Mesendoderm (in vitro differentiated cells): ENCODE measurements at regions not wholly inside any gene's neighbourhood (a gene's known extent, or its start where the extent isn't known, plus 50 kb on each side); places are given as distances from the start of the nearest gene placed in this dataset.

Source experiments
- DNase-seq: peaks from one replicate; pipeline ENCODE4 v3.0.0; 2013
- H2AK5ac ChIP-seq: 2 replicates; pipeline ENCODE4 v1.6.1; 2013; ENCODE audit warnings: low read length, inconsistent platforms
- H2BK120ac ChIP-seq: 2 replicates; pipeline ENCODE4 v1.6.1; 2013; ENCODE audit warnings: low read depth, mild to moderate bottlenecking, low read length, moderate library complexity, mixed read lengths
- H2BK15ac ChIP-seq: replicated peaks from 2 replicates; pipeline ENCODE4 v1.6.1; 2013; ENCODE audit warnings: low read depth, mild to moderate bottlenecking, moderate library complexity
- H2BK5ac ChIP-seq: 2 replicates; pipeline ENCODE4 v1.6.1; 2013; ENCODE audit warnings: low read length, inconsistent platforms
- H3K18ac ChIP-seq: 2 replicates; pipeline ENCODE4 v1.6.1; 2013; ENCODE audit warnings: mild to moderate bottlenecking, low read length, mixed read lengths
- H3K23ac ChIP-seq: one replicate; pipeline ENCODE4 v1.6.1; 2013; ENCODE audit warnings: low read length
- H3K27ac ChIP-seq: 2 replicates; pipeline ENCODE4 v1.5.1; 2013; ENCODE audit warnings: low read depth, mild to moderate bottlenecking, inconsistent platforms, low read length, moderate library complexity
- H3K27me3 ChIP-seq: 2 replicates; pipeline ENCODE4 v1.6.1; 2013; ENCODE audit warnings: low read length, control low read depth, mild to moderate bottlenecking, inconsistent platforms; ENCODE audit not compliant: insufficient read depth, poor library complexity
- H3K36me3 ChIP-seq: 2 replicates; pipeline ENCODE4 v1.6.1; 2013; ENCODE audit warnings: low read length, inconsistent platforms; ENCODE audit not compliant: control insufficient read depth, insufficient read depth
- H3K4ac ChIP-seq: one replicate; pipeline ENCODE4 v1.6.1; 2013; ENCODE audit warnings: low read depth, mild to moderate bottlenecking, low read length, moderate library complexity
- H3K4me1 ChIP-seq: 2 replicates; pipeline ENCODE4 v1.6.1; 2013; ENCODE audit warnings: low read depth, low read length, inconsistent platforms; ENCODE audit not compliant: control insufficient read depth
- H3K4me2 ChIP-seq: 2 replicates; pipeline ENCODE4 v1.6.1; 2013; ENCODE audit warnings: low read length
- H3K4me3 ChIP-seq: 2 replicates; pipeline ENCODE4 v1.5.1; 2013; ENCODE audit warnings: mild to moderate bottlenecking, low read length
- H3K56ac ChIP-seq: one replicate; pipeline ENCODE4 v1.6.1; 2013; ENCODE audit warnings: low read length
- H3K79me1 ChIP-seq: 2 replicates; pipeline ENCODE4 v1.6.1; 2013; ENCODE audit warnings: low read length, inconsistent platforms
- H3K79me2 ChIP-seq: 2 replicates; pipeline ENCODE4 v1.6.1; 2013; ENCODE audit warnings: mild to moderate bottlenecking, low read length; ENCODE audit not compliant: control insufficient read depth, insufficient read depth
- H3K9ac ChIP-seq: 2 replicates; pipeline ENCODE4 v1.6.1; 2013; ENCODE audit warnings: low read length, inconsistent platforms
- H4K5ac ChIP-seq: one replicate; pipeline ENCODE4 v1.6.1; 2013; ENCODE audit warnings: low read length
- H4K8ac ChIP-seq: one replicate; pipeline ENCODE4 v1.6.1; 2013; ENCODE audit warnings: low read depth, mild to moderate bottlenecking, control low read depth, low read length, moderate library complexity
- WGBS: extraction: QIAGEN DNeasy Blood & Tissue Kit; methylation state at CpG from one replicate; pipeline ENCODE4 v1.1.7; 2013; ENCODE audit warnings: low lambda C conversion rate, missing lambda C conversion rate; ENCODE audit not compliant: insufficient coverage; ENCODE audit errors: extremely low coverage; 5-methylcytosine and 5-hydroxymethylcytosine counted together

GRCh38 chr2:152240559-152241231 is 65.1 kb upstream of the STAM2 start:
- Histone ChIP-seq H3K4ac (no peak overlapping the region), H2BK120ac (no peak overlapping the region), H3K27me3 (no peaks in the 10 kb centered on the region), H4K5ac (no peak overlapping the region), H3K27ac (no peak overlapping the region), H3K56ac (no peak overlapping the region), H3K79me1 (no peaks in the 10 kb centered on the region), H3K4me3 (no peak overlapping the region), H3K36me3 (no peaks in the 10 kb centered on the region), H2BK5ac (no peak overlapping the region), H3K9ac (no peak overlapping the region), H2AK5ac (no peak overlapping the region), H3K79me2 (no peaks in the 10 kb centered on the region), H3K4me2 (no peak overlapping the region), H3K4me1 (peaks cover 2% of the 10 kb centered on the region), H3K23ac (no peak overlapping the region), H3K18ac (no peak overlapping the region), H4K8ac (no peak overlapping the region), H2BK15ac (no peak overlapping the region)
- WGBS = no CpG with 5 or more reads among the region's 2 CpGs
- DNase-seq = no peak

- Histone ChIP-seq H3K36me3 (no peaks in the 10 kb centered on the region), H4K5ac (no peak overlapping the region), H3K23ac (no peak overlapping the region), H3K27me3 (no peaks in the 10 kb centered on the region), H3K4me3 (no peak overlapping the region), H4K8ac (no peak overlapping the region), H3K9ac (no peak overlapping the region), H3K4ac (no peak overlapping the region), H2BK120ac (no peak overlapping the region), H3K4me2 (no peak overlapping the region), H3K18ac (no peak overlapping the region), H3K27ac (no peak overlapping the region), H3K4me1 (peaks cover 2% of the 10 kb centered on the region), H2AK5ac (no peak overlapping the region), H2BK15ac (no peak overlapping the region), H3K79me1 (no peaks in the 10 kb centered on the region), H3K56ac (no peak overlapping the region), H2BK5ac (no peak overlapping the region), H3K79me2 (no peaks in the 10 kb centered on the region)
- no peak for DNase-seq
- WGBS = no CpG with 5 or more reads among the region's 4 CpGs
These were observed 66.6 kb upstream of the STAM2 start for GRCh38 chr2:152241948-152242729.

- H4K8ac ChIP-seq = no peak overlapping the region
These were observed 67.4 kb upstream of the STAM2 start for GRCh38 chr2:152242787-152243472.

GRCh38 chr2:152243761-152244640 is 68.4 kb upstream of the STAM2 start:
- H3K27ac ChIP-seq = no peak overlapping the region
- DNase-seq = no peak
- no CpG with 5 or more reads among the region's 8 CpGs for WGBS

More at GRCh38 chr2:152242787-152243472, 67.4 kb upstream of the STAM2 start:
- H3K9ac ChIP-seq = no peak overlapping the region
- no peak overlapping the region for H2BK5ac ChIP-seq
- H3K4me3 ChIP-seq = no peak overlapping the region
- no peak overlapping the region for H3K56ac ChIP-seq
- H3K27me3 ChIP-seq = no peaks in the 10 kb centered on the region
- H2BK15ac ChIP-seq = no peak overlapping the region
- peak; percentile 26 for DNase-seq
- H3K23ac ChIP-seq = no peak overlapping the region
- H3K27ac ChIP-seq = no peak overlapping the region
- no peak overlapping the region for H4K5ac ChIP-seq
- H3K79me1 ChIP-seq = no peaks in the 10 kb centered on the region
- H3K36me3 ChIP-seq = no peaks in the 10 kb centered on the region
- H2AK5ac ChIP-seq = no peak overlapping the region
- H3K79me2 ChIP-seq = no peaks in the 10 kb centered on the region
- WGBS = no CpG with 5 or more reads among the region's 3 CpGs
- H3K4ac ChIP-seq = no peak overlapping the region
- no peak overlapping the region for H3K18ac ChIP-seq
- H3K4me1 ChIP-seq = peaks cover 2% of the 10 kb centered on the region
- no peak overlapping the region for H3K4me2 ChIP-seq
- H2BK120ac ChIP-seq = no peak overlapping the region

GRCh38 chr2:152245653-152246052 is 70.1 kb upstream of the STAM2 start:
- H2BK15ac ChIP-seq = no peak overlapping the region
- H4K8ac ChIP-seq = no peak overlapping the region
- H3K4ac ChIP-seq = no peak overlapping the region
- H3K56ac ChIP-seq = no peak overlapping the region
- no peak overlapping the region for H3K23ac ChIP-seq
- H3K4me1 ChIP-seq = peaks cover 2% of the 10 kb centered on the region
- H3K9ac ChIP-seq = no peak overlapping the region
- no peaks in the 10 kb centered on the region for H3K79me2 ChIP-seq
- no peaks in the 10 kb centered on the region for H3K79me1 ChIP-seq
- H2BK5ac ChIP-seq = no peak overlapping the region
- H3K4me2 ChIP-seq = no peak overlapping the region
- H3K27ac ChIP-seq = no peak overlapping the region
- no peaks in the 10 kb centered on the region for H3K27me3 ChIP-seq
- H3K36me3 ChIP-seq = no peaks in the 10 kb centered on the region
- no peak overlapping the region for H3K4me3 ChIP-seq
- no peak overlapping the region for H2AK5ac ChIP-seq
- H2BK120ac ChIP-seq = no peak overlapping the region
- H4K5ac ChIP-seq = no peak overlapping the region
- DNase-seq = no peak
- H3K18ac ChIP-seq = no peak overlapping the region

More at GRCh38 chr2:152243761-152244640, 68.4 kb upstream of the STAM2 start:
- no peak overlapping the region for H4K5ac ChIP-seq
- no peak overlapping the region for H3K4ac ChIP-seq
- H3K4me2 ChIP-seq = no peak overlapping the region
- no peaks in the 10 kb centered on the region for H3K36me3 ChIP-seq
- H4K8ac ChIP-seq = no peak overlapping the region
- peaks cover 2% of the 10 kb centered on the region for H3K4me1 ChIP-seq
- no peak overlapping the region for H3K18ac ChIP-seq
- H3K9ac ChIP-seq = no peak overlapping the region
- no peak overlapping the region for H2BK15ac ChIP-seq
- no peak overlapping the region for H3K4me3 ChIP-seq
- H2AK5ac ChIP-seq = no peak overlapping the region
- no peak overlapping the region for H2BK5ac ChIP-seq
- H3K27me3 ChIP-seq = no peaks in the 10 kb centered on the region
- H2BK120ac ChIP-seq = no peak overlapping the region
- no peaks in the 10 kb centered on the region for H3K79me2 ChIP-seq
- H3K56ac ChIP-seq = no peak overlapping the region
- H3K23ac ChIP-seq = no peak overlapping the region
- no peaks in the 10 kb centered on the region for H3K79me1 ChIP-seq
